ENCODE measurements at regions not wholly inside any gene's neighbourhood (a gene's known extent, or its start where the extent isn't known, plus 50 kb on each side); places are given as distances from the start of the nearest gene placed in this dataset.

- no peaks in the 10 kb centered on the region for H3K4me1 ChIP-seq
- intact Hi-C loops (cut with DNase I) = no loop called here
- no peak for DNase-seq (ENCODE audit: extremely low spot score in 2 of 2)
These were observed 414.3 kb downstream of the AMY1C start for GRCh38 chr1:104163912-104164476.

GRCh38 chr1:104172243-104172681 lies 422.6 kb downstream of the AMY1C start:
- TF ChIP-seq POLR2AphosphoS5 (IDR thresholded peaks at IDR 0.05; ENCODE audit: insufficient read depth in 1 of 2, low read depth in 1 of 2) (no peak), CTCF (IDR thresholded peaks at IDR 0.05) (no peak), POLR2A (IDR thresholded peaks at IDR 0.05) (no peak)

More at GRCh38 chr1:104163912-104164476, 414.3 kb downstream of the AMY1C start:
- Histone ChIP-seq H3K27ac (no peak overlapping the region), H3K36me3 (no peaks in the 10 kb centered on the region), H3K27me3 (no peaks in the 10 kb centered on the region), H3K9me3 (no peaks in the 10 kb centered on the region), H3K4me3 (no peak overlapping the region)
- TF ChIP-seq CTCF (IDR thresholded peaks at IDR 0.05) = no peak
- TF ChIP-seq POLR2A (IDR thresholded peaks at IDR 0.05) = no peak
- no peak for TF ChIP-seq POLR2AphosphoS5 (IDR thresholded peaks at IDR 0.05; ENCODE audit: insufficient read depth in 1 of 2, low read depth in 1 of 2)

GRCh38 chr1:104182251-104182650 lies 432.6 kb downstream of the AMY1C start:
- Histone ChIP-seq H3K27ac (no peak overlapping the region), H3K9me3 (no peaks in the 10 kb centered on the region)
- TF ChIP-seq POLR2AphosphoS5 (IDR thresholded peaks at IDR 0.05; ENCODE audit: insufficient read depth in 1 of 2, low read depth in 1 of 2) (no peak), CTCF (IDR thresholded peaks at IDR 0.05) (no peak), POLR2A (IDR thresholded peaks at IDR 0.05) (no peak)

More at GRCh38 chr1:104172243-104172681, 422.6 kb downstream of the AMY1C start:
- Histone ChIP-seq H3K4me3 (no peak overlapping the region), H3K9me3 (no peaks in the 10 kb centered on the region), H3K36me3 (no peaks in the 10 kb centered on the region), H3K27ac (no peak overlapping the region), H3K27me3 (no peaks in the 10 kb centered on the region), H3K4me1 (no peaks in the 10 kb centered on the region)
- intact Hi-C loops (cut with DNase I) = no loop called here
- DNase-seq (ENCODE audit: extremely low spot score in 2 of 2) = no peak

GRCh38 chr1:104189207-104189606 lies 439.5 kb downstream of the AMY1C start:
- Histone ChIP-seq H3K27ac (no peak overlapping the region), H3K9me3 (no peaks in the 10 kb centered on the region)

More at GRCh38 chr1:104182251-104182650, 432.6 kb downstream of the AMY1C start:
- no peak for DNase-seq (ENCODE audit: extremely low spot score in 2 of 2)
- Histone ChIP-seq H3K4me1 (no peaks in the 10 kb centered on the region), H3K27me3 (no peaks in the 10 kb centered on the region), H3K36me3 (no peaks in the 10 kb centered on the region), H3K4me3 (no peak overlapping the region)
- intact Hi-C loops (cut with DNase I) = no loop called here

More at GRCh38 chr1:104189207-104189606, 439.5 kb downstream of the AMY1C start:
- no peak for DNase-seq (ENCODE audit: extremely low spot score in 2 of 2)
- TF ChIP-seq POLR2A (IDR thresholded peaks at IDR 0.05) = no peak
- no peak for TF ChIP-seq POLR2AphosphoS5 (IDR thresholded peaks at IDR 0.05; ENCODE audit: insufficient read depth in 1 of 2, low read depth in 1 of 2)
- TF ChIP-seq CTCF (IDR thresholded peaks at IDR 0.05) = no peak
- Histone ChIP-seq H3K4me1 (no peaks in the 10 kb centered on the region), H3K27me3 (no peaks in the 10 kb centered on the region), H3K4me3 (no peak overlapping the region), H3K36me3 (no peaks in the 10 kb centered on the region)
- intact Hi-C loops (cut with DNase I) = no loop called here
